ENCODE measurements at regions not wholly inside any gene's neighbourhood (a gene's known extent, or its start where the extent isn't known, plus 50 kb on each side); places are given as distances from the start of the nearest gene placed in this dataset.

DNA sequence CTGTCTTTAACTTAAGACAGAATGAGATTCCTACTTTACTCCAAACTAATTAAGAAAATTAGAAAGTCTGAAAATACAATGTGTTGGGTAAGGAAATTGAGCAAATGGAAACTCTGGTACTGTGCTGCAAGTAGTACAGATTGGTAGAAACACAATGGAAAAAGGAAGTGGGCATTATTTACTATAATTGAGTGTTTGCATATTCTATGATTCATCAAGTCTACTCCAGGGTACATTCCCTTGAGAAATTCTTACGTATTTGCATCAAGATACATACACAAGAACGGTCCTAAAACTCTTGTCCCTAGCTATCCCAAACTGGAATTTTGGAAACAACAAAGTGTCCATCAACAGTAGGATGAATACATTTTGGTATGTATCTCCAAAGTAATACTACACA lies 123.5 kb upstream of the TARS1 start:
- Mint-ChIP-seq H3K4me1 (no peaks in the 10 kb centered on the region), H3K4me3 (no peak overlapping the region), H3K27me3 (ENCODE audit: insufficient read depth) (no peaks in the 10 kb centered on the region), H3K27ac (no peak overlapping the region), H3K36me3 (ENCODE audit: low read depth) (no peaks in the 10 kb centered on the region), H3K9me3 (no peaks in the 10 kb centered on the region)
- Histone ChIP-seq H3K27ac (ENCODE audit: low read depth, low read length) (no peak overlapping the region), H3K9ac (ENCODE audit: extremely low read depth, low read length, poor library complexity, severe bottlenecking) (no peak overlapping the region), H3K9me3 (ENCODE audit: control insufficient read depth, low read length) (peaks cover 5% of the 10 kb centered on the region), H3K4me1 (ENCODE audit: control insufficient read depth, insufficient read depth, low read length) (no peaks in the 10 kb centered on the region), H3K27me3 (ENCODE audit: control insufficient read depth, insufficient read depth, low read length, poor library complexity, severe bottlenecking) (no peaks in the 10 kb centered on the region), H3K4me3 (ENCODE audit: low read length) (no peak overlapping the region), H3K36me3 (ENCODE audit: control insufficient read depth, insufficient read depth, low read length) (no peaks in the 10 kb centered on the region)
- DNase-seq: no peak
- WGBS, 2 experiments (ENCODE audit: insufficient coverage in 1 of 2, insufficient read length in 1 of 2): 91% methylated on average over 2 of the region's 2 CpGs; no CpG with 5 or more reads in 1 of the 2 experiments
- TF ChIP-seq, protein P1, sequence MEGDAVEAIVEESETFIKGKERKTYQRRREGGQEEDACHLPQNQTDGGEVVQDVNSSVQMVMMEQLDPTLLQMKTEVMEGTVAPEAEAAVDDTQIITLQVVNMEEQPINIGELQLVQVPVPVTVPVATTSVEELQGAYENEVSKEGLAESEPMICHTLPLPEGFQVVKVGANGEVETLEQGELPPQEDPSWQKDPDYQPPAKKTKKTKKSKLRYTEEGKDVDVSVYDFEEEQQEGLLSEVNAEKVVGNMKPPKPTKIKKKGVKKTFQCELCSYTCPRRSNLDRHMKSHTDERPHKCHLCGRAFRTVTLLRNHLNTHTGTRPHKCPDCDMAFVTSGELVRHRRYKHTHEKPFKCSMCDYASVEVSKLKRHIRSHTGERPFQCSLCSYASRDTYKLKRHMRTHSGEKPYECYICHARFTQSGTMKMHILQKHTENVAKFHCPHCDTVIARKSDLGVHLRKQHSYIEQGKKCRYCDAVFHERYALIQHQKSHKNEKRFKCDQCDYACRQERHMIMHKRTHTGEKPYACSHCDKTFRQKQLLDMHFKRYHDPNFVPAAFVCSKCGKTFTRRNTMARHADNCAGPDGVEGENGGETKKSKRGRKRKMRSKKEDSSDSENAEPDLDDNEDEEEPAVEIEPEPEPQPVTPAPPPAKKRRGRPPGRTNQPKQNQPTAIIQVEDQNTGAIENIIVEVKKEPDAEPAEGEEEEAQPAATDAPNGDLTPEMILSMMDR (conservative IDR thresholded peaks at IDR 0.05): no peak

DNA sequence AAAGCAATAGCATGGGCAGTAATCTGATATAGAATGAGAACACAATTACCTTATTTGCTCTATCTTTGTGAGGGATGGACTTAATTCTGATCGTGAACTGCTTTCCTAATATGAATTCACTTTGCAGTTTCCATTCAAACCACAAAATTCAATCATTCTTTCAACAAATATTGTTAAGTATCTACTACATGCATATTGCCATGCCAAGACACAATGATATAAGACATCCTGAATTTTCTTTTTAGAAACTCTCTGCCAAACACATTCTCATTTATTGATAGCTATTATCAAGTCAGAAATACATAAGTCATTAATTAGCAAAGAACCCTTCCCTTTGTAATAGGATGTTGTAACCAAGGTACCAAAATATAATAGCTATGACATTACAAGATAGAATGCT lies 121.6 kb upstream of the TARS1 start:
- no peak overlapping the region for H3K9ac ChIP-seq (ENCODE audit: extremely low read depth, low read length, poor library complexity, severe bottlenecking)
- Mint-ChIP-seq H3K9me3 (no peaks in the 10 kb centered on the region), H3K4me1 (no peaks in the 10 kb centered on the region), H3K27ac (no peak overlapping the region), H3K36me3 (ENCODE audit: low read depth) (no peaks in the 10 kb centered on the region), H3K4me3 (no peak overlapping the region), H3K27me3 (ENCODE audit: insufficient read depth) (no peaks in the 10 kb centered on the region)
- H3K27me3 ChIP-seq (ENCODE audit: control insufficient read depth, insufficient read depth, low read length, poor library complexity, severe bottlenecking): no peaks in the 10 kb centered on the region
- H3K4me1 ChIP-seq (ENCODE audit: control insufficient read depth, insufficient read depth, low read length): no peaks in the 10 kb centered on the region
- H3K36me3 ChIP-seq (ENCODE audit: control insufficient read depth, insufficient read depth, low read length): no peaks in the 10 kb centered on the region
- H3K9me3 ChIP-seq (ENCODE audit: control insufficient read depth, low read length): no peaks in the 10 kb centered on the region
- H3K27ac ChIP-seq (ENCODE audit: low read depth, low read length): no peak overlapping the region
- DNase-seq: no peak
- TF ChIP-seq, protein P1 (conservative IDR thresholded peaks at IDR 0.05): no peak
- H3K4me3 ChIP-seq (ENCODE audit: low read length): no peak overlapping the region
- WGBS, 2 experiments (ENCODE audit: insufficient coverage in 1 of 2, insufficient read length in 1 of 2): 94 to 100% methylated on average over 1 of the region's 1 CpG

DNA sequence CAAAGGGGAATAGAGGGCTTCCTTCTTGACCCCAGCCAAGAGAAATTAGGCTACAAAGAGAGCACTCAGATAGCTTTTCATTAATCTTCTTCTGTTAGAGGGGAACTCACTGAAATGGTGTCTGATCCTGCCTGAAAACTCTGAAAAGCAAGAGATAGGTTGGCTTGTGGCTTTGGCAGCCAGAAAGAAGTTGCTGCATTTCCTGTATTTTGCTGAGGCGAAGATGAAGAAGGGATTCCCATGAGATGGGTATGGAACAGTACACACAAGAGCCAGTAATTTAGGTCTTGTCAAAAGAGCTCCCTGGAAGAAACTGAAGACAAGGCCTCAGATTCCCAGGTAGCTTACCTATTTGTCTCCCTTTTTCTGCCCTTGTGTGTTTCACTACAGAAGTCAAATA lies 120.9 kb upstream of the TARS1 start:
- Histone ChIP-seq H3K36me3 (ENCODE audit: control insufficient read depth, insufficient read depth, low read length) (no peaks in the 10 kb centered on the region), H3K9ac (ENCODE audit: extremely low read depth, low read length, poor library complexity, severe bottlenecking) (no peak overlapping the region)
- 94% methylated on average over 1 of the region's 1 CpG; no CpG with 5 or more reads in 1 of the 2 experiments for WGBS, 2 experiments (ENCODE audit: insufficient coverage in 1 of 2, insufficient read length in 1 of 2)

More for the DNA sequence above, 120.9 kb upstream of the TARS1 start:
- H3K4me1 ChIP-seq (ENCODE audit: control insufficient read depth, insufficient read depth, low read length): no peaks in the 10 kb centered on the region
- H3K4me3 Mint-ChIP-seq: no peak overlapping the region
- no peak overlapping the region for H3K27ac Mint-ChIP-seq
- H3K4me3 ChIP-seq (ENCODE audit: low read length): no peak overlapping the region
- no peaks in the 10 kb centered on the region for H3K9me3 Mint-ChIP-seq
- no peak overlapping the region for H3K27ac ChIP-seq (ENCODE audit: low read depth, low read length)
- no peak for DNase-seq
- H3K4me1 Mint-ChIP-seq: no peaks in the 10 kb centered on the region
- H3K27me3 ChIP-seq (ENCODE audit: control insufficient read depth, insufficient read depth, low read length, poor library complexity, severe bottlenecking): no peaks in the 10 kb centered on the region
- H3K9me3 ChIP-seq (ENCODE audit: control insufficient read depth, low read length): no peaks in the 10 kb centered on the region
- TF ChIP-seq, protein P1 (conservative IDR thresholded peaks at IDR 0.05): no peak
- no peaks in the 10 kb centered on the region for H3K27me3 Mint-ChIP-seq (ENCODE audit: insufficient read depth)
- H3K36me3 Mint-ChIP-seq (ENCODE audit: low read depth): no peaks in the 10 kb centered on the region
